ENCODE measurements at regions not wholly inside any gene's neighbourhood (a gene's known extent, or its start where the extent isn't known, plus 50 kb on each side); places are given as distances from the start of the nearest gene placed in this dataset.

GRCh38 chr15:95464509-95464908 lies 866.0 kb upstream of the NR2F2 start:
- H3K36me3 ChIP-seq (ENCODE audit: insufficient read depth, low read length): no peaks in the 10 kb centered on the region
- H4K20me1 ChIP-seq (ENCODE audit: insufficient read depth, low read length, poor library complexity, severe bottlenecking): no peaks in the 10 kb centered on the region
- no peaks in the 10 kb centered on the region for H3F3A ChIP-seq (ENCODE audit: low read depth)
- TF ChIP-seq EZH2phosphoT487 (IDR thresholded peaks at IDR 0.05; ENCODE audit: borderline replicate concordance): no peak
- TF ChIP-seq, protein P1, sequence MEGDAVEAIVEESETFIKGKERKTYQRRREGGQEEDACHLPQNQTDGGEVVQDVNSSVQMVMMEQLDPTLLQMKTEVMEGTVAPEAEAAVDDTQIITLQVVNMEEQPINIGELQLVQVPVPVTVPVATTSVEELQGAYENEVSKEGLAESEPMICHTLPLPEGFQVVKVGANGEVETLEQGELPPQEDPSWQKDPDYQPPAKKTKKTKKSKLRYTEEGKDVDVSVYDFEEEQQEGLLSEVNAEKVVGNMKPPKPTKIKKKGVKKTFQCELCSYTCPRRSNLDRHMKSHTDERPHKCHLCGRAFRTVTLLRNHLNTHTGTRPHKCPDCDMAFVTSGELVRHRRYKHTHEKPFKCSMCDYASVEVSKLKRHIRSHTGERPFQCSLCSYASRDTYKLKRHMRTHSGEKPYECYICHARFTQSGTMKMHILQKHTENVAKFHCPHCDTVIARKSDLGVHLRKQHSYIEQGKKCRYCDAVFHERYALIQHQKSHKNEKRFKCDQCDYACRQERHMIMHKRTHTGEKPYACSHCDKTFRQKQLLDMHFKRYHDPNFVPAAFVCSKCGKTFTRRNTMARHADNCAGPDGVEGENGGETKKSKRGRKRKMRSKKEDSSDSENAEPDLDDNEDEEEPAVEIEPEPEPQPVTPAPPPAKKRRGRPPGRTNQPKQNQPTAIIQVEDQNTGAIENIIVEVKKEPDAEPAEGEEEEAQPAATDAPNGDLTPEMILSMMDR (conservative IDR thresholded peaks at IDR 0.05; ENCODE audit: low read length): no peak
- H3K9me3 ChIP-seq (ENCODE audit: insufficient read depth, low read depth, low read length): no peaks in the 10 kb centered on the region
- H3K79me2 ChIP-seq (ENCODE audit: insufficient read depth, low read length): no peaks in the 10 kb centered on the region
- no peak overlapping the region for H3K4me3 ChIP-seq (ENCODE audit: low read length, poor library complexity, severe bottlenecking)
- no peaks in the 10 kb centered on the region for H3K4me1 ChIP-seq (ENCODE audit: insufficient read depth, low read length, poor library complexity, severe bottlenecking)
- H3K9me2 ChIP-seq (replicated peaks; ENCODE audit: low read depth, low read length): no peaks in the 10 kb centered on the region
- H3K9ac ChIP-seq (ENCODE audit: low read depth, low read length, poor library complexity, severe bottlenecking): no peak overlapping the region
- peaks cover 99% of the 10 kb centered on the region for H3K27me3 ChIP-seq (ENCODE audit: insufficient read depth, low read length, poor library complexity, severe bottlenecking)
- H2AFZ ChIP-seq (ENCODE audit: low read length): no peak overlapping the region
- no peak overlapping the region for H3K4me2 ChIP-seq (ENCODE audit: low read depth, low read length, poor library complexity, severe bottlenecking)

- no peaks in the 10 kb centered on the region for H3K9me2 ChIP-seq (replicated peaks; ENCODE audit: low read depth, low read length)
- no peak overlapping the region for H3K9ac ChIP-seq (ENCODE audit: low read depth, low read length, poor library complexity, severe bottlenecking)
- peaks cover 99% of the 10 kb centered on the region for H3K27me3 ChIP-seq (ENCODE audit: insufficient read depth, low read length, poor library complexity, severe bottlenecking)
- H2AFZ ChIP-seq (ENCODE audit: low read length): no peak overlapping the region
- no peaks in the 10 kb centered on the region for H3F3A ChIP-seq (ENCODE audit: low read depth)
- no peaks in the 10 kb centered on the region for H3K79me2 ChIP-seq (ENCODE audit: insufficient read depth, low read length)
- H3K4me1 ChIP-seq (ENCODE audit: insufficient read depth, low read length, poor library complexity, severe bottlenecking): no peaks in the 10 kb centered on the region
- H3K36me3 ChIP-seq (ENCODE audit: insufficient read depth, low read length): no peaks in the 10 kb centered on the region
- TF ChIP-seq, protein P1 (conservative IDR thresholded peaks at IDR 0.05; ENCODE audit: low read length): no peak
- no peak for TF ChIP-seq EZH2phosphoT487 (IDR thresholded peaks at IDR 0.05; ENCODE audit: borderline replicate concordance)
- no peak overlapping the region for H3K4me3 ChIP-seq (ENCODE audit: low read length, poor library complexity, severe bottlenecking)
- H3K4me2 ChIP-seq (ENCODE audit: low read depth, low read length, poor library complexity, severe bottlenecking): no peak overlapping the region
- H4K20me1 ChIP-seq (ENCODE audit: insufficient read depth, low read length, poor library complexity, severe bottlenecking): no peaks in the 10 kb centered on the region
- no peaks in the 10 kb centered on the region for H3K9me3 ChIP-seq (ENCODE audit: insufficient read depth, low read depth, low read length)
Observed at GRCh38 chr15:95468820-95469219, 861.7 kb upstream of the NR2F2 start.

DNA sequence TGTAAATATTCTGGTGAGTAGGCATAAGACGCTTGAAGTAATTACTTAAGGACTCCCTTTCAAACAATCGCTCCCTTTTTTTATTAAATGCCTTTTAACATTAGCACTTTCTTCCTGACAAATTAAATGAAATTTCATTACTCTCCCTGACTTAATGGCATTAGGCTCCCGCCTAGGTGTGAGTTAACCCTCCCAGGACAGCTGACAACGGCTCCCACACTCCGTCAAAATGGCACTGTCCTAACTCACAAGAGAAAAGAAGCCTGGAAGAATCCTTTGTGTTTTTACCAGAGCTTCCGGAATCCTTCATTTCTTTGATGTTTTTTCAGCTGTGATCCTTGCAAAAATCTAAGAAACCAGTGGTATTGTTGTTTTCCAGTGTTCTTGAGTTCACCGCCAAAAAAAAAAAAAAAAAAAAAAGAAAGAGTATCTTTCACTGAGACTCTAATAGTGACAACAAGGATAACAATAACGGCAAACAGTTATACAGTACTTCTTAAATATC lies 861.0 kb upstream of the NR2F2 start:
- H3K9me3 ChIP-seq (ENCODE audit: insufficient read depth, low read depth, low read length): no peaks in the 10 kb centered on the region
- H4K20me1 ChIP-seq (ENCODE audit: insufficient read depth, low read length, poor library complexity, severe bottlenecking): no peaks in the 10 kb centered on the region
- H3K27me3 ChIP-seq (ENCODE audit: insufficient read depth, low read length, poor library complexity, severe bottlenecking): peaks cover 99% of the 10 kb centered on the region

More for the DNA sequence above, 861.0 kb upstream of the NR2F2 start:
- TF ChIP-seq, protein P1 (conservative IDR thresholded peaks at IDR 0.05; ENCODE audit: low read length): no peak
- TF ChIP-seq EZH2phosphoT487 (IDR thresholded peaks at IDR 0.05; ENCODE audit: borderline replicate concordance): no peak
- Histone ChIP-seq H3K4me2 (ENCODE audit: low read depth, low read length, poor library complexity, severe bottlenecking) (no peak overlapping the region), H3K4me1 (ENCODE audit: insufficient read depth, low read length, poor library complexity, severe bottlenecking) (no peaks in the 10 kb centered on the region), H3K9me2 (replicated peaks; ENCODE audit: low read depth, low read length) (no peaks in the 10 kb centered on the region), H3K36me3 (ENCODE audit: insufficient read depth, low read length) (no peaks in the 10 kb centered on the region), H3K79me2 (ENCODE audit: insufficient read depth, low read length) (no peaks in the 10 kb centered on the region), H3K9ac (ENCODE audit: low read depth, low read length, poor library complexity, severe bottlenecking) (no peak overlapping the region), H3K4me3 (ENCODE audit: low read length, poor library complexity, severe bottlenecking) (no peak overlapping the region), H2AFZ (ENCODE audit: low read length) (no peak overlapping the region), H3F3A (ENCODE audit: low read depth) (no peaks in the 10 kb centered on the region)
